ENCODE measurements at regions not wholly inside any gene's neighbourhood (a gene's known extent, or its start where the extent isn't known, plus 50 kb on each side); places are given as distances from the start of the nearest gene placed in this dataset.

DNA sequence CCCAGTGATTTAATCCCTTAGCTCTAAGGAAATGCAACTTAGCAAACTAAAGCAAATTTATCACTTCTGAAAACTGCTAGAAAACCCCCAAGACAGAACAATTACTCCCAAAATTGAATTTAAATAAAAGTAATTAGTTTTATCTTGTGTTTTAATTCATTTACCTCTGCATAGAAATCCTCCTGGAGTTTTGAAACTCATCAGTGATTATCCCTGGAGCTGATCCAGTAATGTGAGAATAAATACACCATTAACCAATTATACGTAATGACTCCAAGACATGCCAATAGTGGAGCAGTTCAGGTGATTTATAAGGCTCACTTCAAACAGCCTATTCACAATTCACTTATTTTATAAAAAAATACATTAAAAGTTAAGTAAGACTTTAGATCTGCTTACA is 855.3 kb upstream of the FLRT2 start:
- no peak for DNase-seq

DNA sequence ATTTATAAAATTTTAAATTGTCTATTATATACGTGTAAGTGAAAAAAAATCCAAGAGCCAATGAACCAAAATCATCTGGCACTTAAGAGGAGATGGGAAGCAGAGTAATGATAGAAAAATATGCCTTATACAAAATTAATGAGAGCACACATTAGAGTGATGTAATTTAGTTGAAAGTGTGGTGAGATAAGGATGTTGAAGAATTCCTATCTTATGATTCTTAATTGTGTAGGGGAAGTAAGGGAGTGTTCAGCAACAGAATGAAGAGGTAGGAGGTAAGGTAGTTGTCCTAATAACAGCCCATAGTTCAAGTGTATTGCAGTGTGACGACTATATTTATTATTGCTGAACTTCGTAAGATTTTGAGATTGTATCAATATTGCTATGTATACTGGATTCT is 843.4 kb upstream of the FLRT2 start:
- DNase-seq = no peak

GRCh38 chr14:84688297-84689025 is 841.5 kb upstream of the FLRT2 start:
- no peak for DNase-seq

- no peak for DNase-seq
Measured at GRCh38 chr14:84694161-84694560, 835.8 kb upstream of the FLRT2 start.

DNA sequence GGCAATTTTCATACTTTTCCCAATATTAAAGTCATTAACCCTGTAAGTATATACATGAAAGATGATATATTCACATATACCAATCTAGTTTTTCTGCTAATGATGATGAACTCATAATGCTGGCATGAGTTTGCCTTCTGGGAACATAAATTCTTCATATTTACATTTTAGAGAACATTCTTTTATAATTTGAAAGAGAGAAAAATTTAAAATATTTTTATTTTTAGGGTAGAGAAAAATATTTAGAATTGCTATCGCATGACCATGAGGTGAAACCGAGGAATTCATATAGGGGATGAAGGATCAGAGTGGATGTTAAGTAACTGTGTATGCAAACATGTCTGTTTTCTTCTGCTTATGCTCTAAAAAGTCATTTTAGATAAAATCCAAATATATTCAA is 825.3 kb upstream of the FLRT2 start:
- DNase-seq = no peak

DNA sequence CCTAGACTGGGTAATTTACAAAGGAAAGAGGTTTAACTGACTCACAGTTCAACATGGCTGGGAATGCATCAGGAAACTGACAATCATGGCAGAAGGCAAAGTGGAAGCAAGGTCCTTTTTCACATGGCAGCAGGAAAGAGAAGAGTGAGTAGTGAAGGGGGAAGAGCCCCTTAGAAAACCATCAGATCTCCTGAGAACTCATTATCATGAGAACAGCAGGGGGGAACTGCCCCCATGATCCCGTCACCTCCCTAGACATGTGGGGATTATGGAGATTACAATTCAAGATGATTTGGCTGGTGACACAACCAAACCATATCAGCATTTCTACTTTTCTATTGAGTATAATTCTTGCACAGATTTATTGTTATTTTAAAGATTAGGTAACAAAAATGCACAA is 822.1 kb upstream of the FLRT2 start:
- no peak for DNase-seq

- no peak for DNase-seq
Measured at GRCh38 chr14:84708865-84709264, 821.1 kb upstream of the FLRT2 start.

DNA sequence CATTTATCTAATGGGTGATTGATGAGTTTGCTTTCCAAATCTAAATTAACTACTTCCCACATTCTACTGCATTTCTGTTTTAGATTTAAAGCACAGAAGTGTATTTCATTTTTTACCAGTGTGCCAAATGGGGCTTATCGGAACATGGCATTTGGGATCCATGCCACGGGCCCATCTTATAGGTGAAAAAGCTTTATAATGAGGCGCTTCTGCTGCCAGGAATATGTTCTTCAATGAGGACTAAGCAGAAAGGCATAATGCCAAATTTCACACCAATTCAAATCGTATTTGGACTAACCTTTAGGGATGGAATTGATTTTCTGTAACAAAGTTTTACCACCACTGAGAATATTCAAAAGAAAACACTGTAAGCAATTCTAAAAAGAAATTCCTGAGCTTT is 803.5 kb upstream of the FLRT2 start:
- no peak for DNase-seq

GRCh38 chr14:84749191-84749955 is 780.6 kb upstream of the FLRT2 start:
- no peak for DNase-seq

GRCh38 chr14:84750284-84750683 is 779.7 kb upstream of the FLRT2 start:
- no peak for DNase-seq

DNA sequence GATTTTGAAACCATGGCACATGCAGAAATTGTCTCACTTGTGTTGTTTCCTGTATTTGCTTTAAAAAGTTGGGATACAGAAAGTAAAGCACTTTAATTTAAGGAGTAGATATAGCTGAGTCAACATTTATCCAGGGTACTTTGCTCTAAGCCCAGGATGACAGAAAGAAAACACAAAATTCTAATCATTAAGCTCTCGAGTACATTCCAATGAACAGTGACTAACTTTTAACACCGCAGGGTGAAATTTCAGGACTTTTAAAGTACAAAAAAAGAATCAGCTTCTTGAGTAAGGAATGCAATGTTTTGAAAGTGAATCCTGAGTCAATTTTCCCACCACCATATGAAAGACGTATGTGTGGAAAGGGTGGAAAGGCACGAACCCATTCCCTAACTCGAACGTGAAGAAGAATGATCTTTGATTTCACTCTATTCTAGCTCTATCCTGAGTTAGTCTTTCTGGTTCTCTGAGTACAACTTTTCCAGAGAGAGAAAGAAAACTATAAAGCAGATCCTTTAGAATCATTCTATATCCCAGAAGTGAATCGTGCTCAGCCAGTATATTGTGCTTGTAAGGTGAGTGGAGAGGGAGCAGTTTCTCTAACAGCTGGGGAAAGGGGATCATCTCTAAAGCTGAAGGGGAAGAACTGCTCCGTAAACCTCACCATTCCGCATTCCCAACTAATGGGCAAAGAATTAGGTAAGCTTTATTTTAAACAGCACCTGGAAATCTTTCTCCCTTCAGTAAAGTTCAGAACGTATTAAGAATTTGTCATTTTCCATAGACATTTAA is 779.0 kb upstream of the FLRT2 start:
- no peak for DNase-seq

- DNase-seq = no peak
Measured at GRCh38 chr14:84751745-84752144, 778.2 kb upstream of the FLRT2 start.

- DNase-seq = no peak
Measured at GRCh38 chr14:84760489-84761126, 769.3 kb upstream of the FLRT2 start.

DNA sequence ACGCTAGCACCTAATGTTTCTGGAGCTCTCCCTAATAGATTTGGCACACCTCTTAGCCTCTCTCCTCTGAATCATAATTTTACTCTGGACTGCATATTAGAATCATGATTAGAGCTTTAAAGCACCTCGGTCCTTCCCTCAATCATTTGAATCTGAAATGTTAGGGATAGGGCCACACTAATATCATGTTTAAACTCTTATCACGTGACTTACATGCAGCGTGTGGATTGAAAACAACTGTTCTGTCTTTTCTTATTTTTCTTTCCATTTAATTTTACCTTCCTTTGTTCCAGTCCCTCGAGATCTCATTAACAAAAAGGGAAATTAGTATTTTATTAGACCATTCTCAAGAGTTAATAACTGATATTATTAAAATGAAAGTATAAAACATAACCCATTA is 762.5 kb upstream of the FLRT2 start:
- no peak for DNase-seq

DNA sequence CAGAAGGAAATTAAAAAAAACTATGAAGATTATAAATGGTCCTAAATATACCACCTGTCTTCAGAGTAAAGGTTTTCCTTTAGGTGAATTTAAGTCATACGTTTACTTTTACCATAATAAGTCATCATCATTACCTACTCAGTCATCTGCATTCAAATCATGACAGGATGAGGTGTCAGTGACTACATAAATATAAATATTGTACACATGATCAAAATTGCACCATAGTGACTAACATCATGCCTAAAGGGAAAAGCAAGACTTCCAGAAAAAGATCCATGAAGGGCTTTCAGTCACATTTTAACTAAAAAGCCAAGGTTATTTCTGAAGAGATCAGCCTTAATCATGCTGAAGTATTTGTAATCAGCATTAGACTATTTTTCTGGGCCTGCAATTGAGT is 759.9 kb upstream of the FLRT2 start:
- no peak for DNase-seq

DNA sequence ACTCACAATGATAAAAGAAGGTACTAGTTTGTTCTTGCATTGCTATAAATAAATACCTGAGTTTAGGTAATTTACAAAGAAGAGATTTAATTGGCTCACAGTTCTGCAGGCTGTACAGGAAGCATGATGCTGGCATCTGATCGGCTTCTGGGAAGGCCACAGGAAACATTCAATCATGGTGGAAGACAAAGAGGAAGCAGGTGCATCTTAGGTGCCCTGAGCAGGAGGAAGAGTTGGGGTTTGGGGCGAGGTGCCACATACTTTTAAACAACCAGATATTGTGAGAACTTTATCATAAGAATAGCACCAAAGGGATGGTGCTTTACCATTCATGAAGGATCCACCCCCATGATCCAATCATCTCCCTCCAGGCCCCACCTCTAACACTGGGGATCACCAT is 752.6 kb upstream of the FLRT2 start:
- DNase-seq = no peak

- DNase-seq = no peak
Measured at GRCh38 chr14:84782902-84783301, 747.0 kb upstream of the FLRT2 start.

- DNase-seq = no peak
Measured at GRCh38 chr14:84783511-84783910, 746.4 kb upstream of the FLRT2 start.

- DNase-seq = no peak
Measured at GRCh38 chr14:84785996-84786395, 743.9 kb upstream of the FLRT2 start.

- no peak for DNase-seq
Measured at GRCh38 chr14:84789012-84789411, 740.9 kb upstream of the FLRT2 start.

GRCh38 chr14:84792722-84793410 is 737.1 kb upstream of the FLRT2 start:
- DNase-seq = no peak

DNA sequence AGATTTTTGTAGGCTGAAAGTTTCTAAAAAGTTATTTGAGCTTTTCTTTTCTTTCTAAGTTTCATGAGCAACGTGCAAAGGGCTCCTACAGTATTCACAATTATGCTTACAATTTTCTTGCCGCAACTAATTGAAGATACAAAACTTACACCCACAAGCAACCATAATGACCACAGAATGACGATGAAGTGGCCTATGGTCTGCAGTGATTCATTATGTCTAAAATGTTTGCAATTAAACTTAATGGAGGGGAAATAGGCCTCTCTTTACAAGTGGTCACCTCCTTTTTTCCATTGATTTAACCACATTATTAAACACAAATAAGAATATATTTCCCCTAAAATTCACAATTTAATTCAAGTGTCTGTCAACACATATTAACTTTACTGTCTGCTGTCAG is 732.6 kb upstream of the FLRT2 start:
- no peak for DNase-seq

DNA sequence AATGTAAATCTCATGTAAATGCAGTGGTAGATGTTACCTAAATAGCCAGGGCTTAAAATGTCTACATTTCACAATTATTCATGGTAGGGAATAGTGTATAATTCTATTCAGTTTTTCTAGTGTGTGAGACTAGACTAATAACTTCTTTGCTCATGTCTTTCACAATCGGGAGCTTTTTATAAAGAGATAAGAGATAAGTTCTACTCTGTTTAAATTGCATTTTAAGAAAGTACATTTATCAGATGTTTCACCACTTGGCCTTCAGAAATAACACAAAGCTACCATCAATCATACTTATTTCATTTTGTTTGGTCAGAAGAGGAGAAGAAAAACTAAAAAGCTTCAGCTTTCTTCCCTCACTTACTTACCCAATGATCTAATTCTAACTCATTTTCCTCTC is 725.5 kb upstream of the FLRT2 start:
- no peak for DNase-seq
